ENCODE measurements at regions not wholly inside any gene's neighbourhood (a gene's known extent, or its start where the extent isn't known, plus 50 kb on each side); places are given as distances from the start of the nearest gene placed in this dataset.

- TF ChIP-seq CHD7 (IDR thresholded peaks at IDR 0.05; ENCODE audit: insufficient replicate concordance, low read length) (no peak), SUZ12 (IDR thresholded peaks at IDR 0.05; ENCODE audit: low read length) (no peak), E2F6 (IDR thresholded peaks at IDR 0.05) (no peak), ZNF274 (IDR thresholded peaks at IDR 0.05; ENCODE audit: borderline replicate concordance, extremely low read depth, low read length) (no peak), YY1 (IDR thresholded peaks at IDR 0.05; ENCODE audit: low read depth, low read length) (no peak), CTBP2 (IDR thresholded peaks at IDR 0.05; ENCODE audit: borderline replicate concordance, insufficient read depth, insufficient read length, low read length) (no peak), POU5F1 (IDR thresholded peaks at IDR 0.05; ENCODE audit: low read depth, low read length) (no peak), USF2 (IDR thresholded peaks at IDR 0.05; ENCODE audit: low read length) (no peak), HDAC6 (IDR thresholded peaks at IDR 0.05; ENCODE audit: low read depth, low read length) (no peak)
These were observed 143.3 kb downstream of the GADD45G start (continued) for GRCh38 chr9:89748021-89748670.

Data from H1 (cell line).